Uterus (tissue), 2 donors: ENCODE measurements at regions not wholly inside any gene's neighbourhood (a gene's known extent, or its start where the extent isn't known, plus 50 kb on each side); places are given as distances from the start of the nearest gene placed in this dataset.

Source experiments
- POLR2A ChIP-seq, 2 donors: fragments of 450-650 bp; IDR thresholded peaks; one replicate each; pipeline ENCODE4 v1.6.1; 2016; ENCODE audit warnings: antibody characterized with exemption in 2 of 2, mild to moderate bottlenecking in 1 of 2, moderate library complexity in 1 of 2
- TF ChIP-seq, protein P1 (sequence below), 4 experiments: fragments of 200-600 bp in 2 of 4; fragments of 450-650 bp in 2 of 4; sonication (generic) in 2 of 4; IDR thresholded peaks; one replicate each; pipeline ENCODE4 v1.5.1; 2016 to 2019; ENCODE audit warnings: antibody characterized with exemption in 4 of 4, mild to moderate bottlenecking in 2 of 4, moderate library complexity in 1 of 4

DNA sequence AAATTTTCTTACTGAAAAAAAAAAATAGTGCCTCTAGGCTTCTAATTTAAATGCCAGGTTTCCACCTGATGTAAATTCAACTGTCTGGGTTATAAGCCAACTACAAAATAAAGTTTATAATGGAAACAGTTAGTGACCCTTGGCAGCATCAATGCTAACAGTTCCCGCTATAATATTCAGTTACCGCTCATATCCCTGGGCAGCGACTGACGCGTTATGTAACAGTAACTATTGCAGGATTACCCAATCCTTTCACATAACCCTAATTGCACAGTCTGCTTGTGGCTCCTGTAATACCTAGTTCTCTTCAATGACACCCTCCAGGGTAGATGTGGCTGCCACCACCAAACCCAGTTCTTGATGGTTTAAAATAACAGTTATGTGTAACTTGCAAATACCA, 208.6 kb downstream of the MOXD1 start:
- TF ChIP-seq, protein P1, sequence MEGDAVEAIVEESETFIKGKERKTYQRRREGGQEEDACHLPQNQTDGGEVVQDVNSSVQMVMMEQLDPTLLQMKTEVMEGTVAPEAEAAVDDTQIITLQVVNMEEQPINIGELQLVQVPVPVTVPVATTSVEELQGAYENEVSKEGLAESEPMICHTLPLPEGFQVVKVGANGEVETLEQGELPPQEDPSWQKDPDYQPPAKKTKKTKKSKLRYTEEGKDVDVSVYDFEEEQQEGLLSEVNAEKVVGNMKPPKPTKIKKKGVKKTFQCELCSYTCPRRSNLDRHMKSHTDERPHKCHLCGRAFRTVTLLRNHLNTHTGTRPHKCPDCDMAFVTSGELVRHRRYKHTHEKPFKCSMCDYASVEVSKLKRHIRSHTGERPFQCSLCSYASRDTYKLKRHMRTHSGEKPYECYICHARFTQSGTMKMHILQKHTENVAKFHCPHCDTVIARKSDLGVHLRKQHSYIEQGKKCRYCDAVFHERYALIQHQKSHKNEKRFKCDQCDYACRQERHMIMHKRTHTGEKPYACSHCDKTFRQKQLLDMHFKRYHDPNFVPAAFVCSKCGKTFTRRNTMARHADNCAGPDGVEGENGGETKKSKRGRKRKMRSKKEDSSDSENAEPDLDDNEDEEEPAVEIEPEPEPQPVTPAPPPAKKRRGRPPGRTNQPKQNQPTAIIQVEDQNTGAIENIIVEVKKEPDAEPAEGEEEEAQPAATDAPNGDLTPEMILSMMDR (IDR thresholded peaks at IDR 0.05) = no peak
- TF ChIP-seq POLR2A (IDR thresholded peaks at IDR 0.05) = no peak
